SJSA1 (cell line): ENCODE measurements at regions not wholly inside any gene's neighbourhood (a gene's known extent, or its start where the extent isn't known, plus 50 kb on each side); places are given as distances from the start of the nearest gene placed in this dataset.
"Not testable (repeated sequence)": the region's sequence is repeated elsewhere in the genome, so short reads cannot be mapped to it uniquely, and the experiment has no call there.

ENCODE experiments used
- DNase-seq, 2 experiments: peaks; one replicate each; pipeline ENCODE4 v3.0.0-alpha.2; 2015 to 2020; ENCODE audit warnings: low spot score in 2 of 2, low read depth in 1 of 2
- H3K27ac ChIP-seq: fragments of 250-450 bp; sonication (Bioruptor Pico); 2 replicates; pipeline ENCODE4 v1.5.1; 2020; ENCODE audit warnings: mild to moderate bottlenecking, moderate library complexity
- H3K27me3 ChIP-seq: fragments of 250-450 bp; sonication (Bioruptor Pico); replicated peaks from 2 replicates; pipeline ENCODE4 v1.5.1; 2020; ENCODE audit warnings: mild to moderate bottlenecking, moderate library complexity
- H3K36me3 ChIP-seq: fragments of 250-450 bp; sonication (Bioruptor Pico); 2 replicates; pipeline ENCODE4 v1.5.1; 2020; ENCODE audit warnings: mild to moderate bottlenecking
- H3K4me1 ChIP-seq: fragments of 250-450 bp; sonication (Bioruptor Pico); replicated peaks from 2 replicates; pipeline ENCODE4 v1.6.1; 2021; ENCODE audit warnings: mild to moderate bottlenecking
- H3K4me3 ChIP-seq: fragments of 250-450 bp; sonication (Bioruptor Pico); 2 replicates; pipeline ENCODE4 v1.5.1; 2020; ENCODE audit warnings: mild to moderate bottlenecking
- H3K9me3 ChIP-seq: fragments of 250-450 bp; sonication (Bioruptor Pico); replicated peaks from 2 replicates; pipeline ENCODE4 v1.5.1; 2020; ENCODE audit warnings: mild to moderate bottlenecking

GRCh38 chr12:131505561-131505960 is 205.3 kb upstream of the SFSWAP start:
- Histone ChIP-seq H3K4me3 (no peak overlapping the region), H3K9me3 (no peaks in the 10 kb centered on the region), H3K4me1 (no peaks in the 10 kb centered on the region), H3K27ac (no peak overlapping the region), H3K27me3 (no peaks in the 10 kb centered on the region; the same call in 1 of the 2 replicates), H3K36me3 (no peaks in the 10 kb centered on the region)
- DNase-seq = no peak

GRCh38 chr12:131506426-131506825 is 204.5 kb upstream of the SFSWAP start:
- Histone ChIP-seq H3K9me3 (no peaks in the 10 kb centered on the region), H3K27me3 (no peaks in the 10 kb centered on the region; the same call in 1 of the 2 replicates), H3K36me3 (no peaks in the 10 kb centered on the region), H3K4me1 (no peaks in the 10 kb centered on the region), H3K27ac (no peak overlapping the region), H3K4me3 (no peak overlapping the region)
- DNase-seq = no peak

GRCh38 chr12:131507094-131507493 is 203.8 kb upstream of the SFSWAP start:
- Histone ChIP-seq H3K36me3 (no peaks in the 10 kb centered on the region), H3K27me3 (no peaks in the 10 kb centered on the region; the same call in 1 of the 2 replicates), H3K4me1 (no peaks in the 10 kb centered on the region), H3K27ac (no peak overlapping the region), H3K9me3 (no peaks in the 10 kb centered on the region), H3K4me3 (no peak overlapping the region)
- DNase-seq = no peak

- no peaks in the 10 kb centered on the region for H3K36me3 ChIP-seq
- H3K27me3 ChIP-seq = no peaks in the 10 kb centered on the region; the same call in 1 of the 2 replicates
- H3K4me1 ChIP-seq = no peaks in the 10 kb centered on the region
- no peak overlapping the region for H3K4me3 ChIP-seq
- no peak overlapping the region for H3K27ac ChIP-seq
- DNase-seq = no peak
- H3K9me3 ChIP-seq = no peaks in the 10 kb centered on the region
Measured at GRCh38 chr12:131507881-131508280, 203.0 kb upstream of the SFSWAP start.

DNA sequence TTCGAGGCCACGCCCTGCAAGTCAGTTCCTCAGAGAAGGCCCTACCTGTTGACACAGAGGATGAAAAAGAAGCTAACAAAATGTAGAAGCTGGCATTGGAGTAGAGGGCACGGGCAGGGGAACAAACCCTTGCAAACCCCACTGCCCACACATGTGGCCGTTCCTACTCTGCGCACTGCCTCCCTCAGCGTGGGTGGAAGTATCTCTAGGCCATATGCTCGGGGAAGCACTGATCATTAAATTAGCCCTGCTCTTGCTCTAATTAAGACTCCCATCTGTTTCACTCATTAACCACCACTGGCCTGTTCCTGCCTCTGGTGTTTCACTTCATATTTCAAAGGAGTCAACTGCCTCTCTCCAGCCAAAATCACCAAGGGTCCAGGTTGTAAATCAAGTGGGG is 201.2 kb upstream of the SFSWAP start:
- H3K36me3 ChIP-seq = no peaks in the 10 kb centered on the region
- no peak overlapping the region for H3K27ac ChIP-seq
- H3K9me3 ChIP-seq = no peaks in the 10 kb centered on the region
- H3K27me3 ChIP-seq = no peaks in the 10 kb centered on the region; the same call in 1 of the 2 replicates
- DNase-seq = no peak
- no peaks in the 10 kb centered on the region for H3K4me1 ChIP-seq
- no peak overlapping the region for H3K4me3 ChIP-seq

- Histone ChIP-seq H3K36me3 (no peaks in the 10 kb centered on the region), H3K4me1 (no peaks in the 10 kb centered on the region), H3K27ac (no peak overlapping the region), H3K4me3 (no peak overlapping the region), H3K27me3 (no peaks in the 10 kb centered on the region; the same call in 1 of the 2 replicates), H3K9me3 (no peaks in the 10 kb centered on the region)
- DNase-seq = no peak
Measured at GRCh38 chr12:131510431-131510830, 200.5 kb upstream of the SFSWAP start.

DNA sequence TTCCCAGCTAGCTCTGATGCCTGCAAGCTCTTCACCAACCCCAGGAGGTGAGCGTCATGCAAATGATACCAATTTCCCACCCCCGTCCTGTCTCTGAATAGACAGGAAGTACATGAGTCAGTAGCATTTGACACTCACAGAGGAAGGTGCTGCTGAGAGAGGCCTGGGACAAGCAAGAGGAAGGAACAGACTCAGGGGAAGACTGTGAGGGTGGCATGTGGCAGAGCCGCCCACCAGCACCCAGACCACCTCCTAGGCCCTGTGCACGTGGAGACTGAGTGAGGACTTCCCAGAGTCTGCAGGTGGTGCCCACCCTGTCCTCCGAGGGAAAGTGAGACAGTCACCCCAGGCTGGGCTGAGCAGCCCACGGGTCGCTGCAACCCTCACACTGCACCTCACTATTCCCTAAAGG is 199.5 kb upstream of the SFSWAP start:
- DNase-seq = no peak
- Histone ChIP-seq H3K27ac (no peak overlapping the region), H3K4me1 (no peaks in the 10 kb centered on the region), H3K36me3 (no peaks in the 10 kb centered on the region), H3K4me3 (no peak overlapping the region), H3K9me3 (no peaks in the 10 kb centered on the region), H3K27me3 (no peaks in the 10 kb centered on the region; the same call in 1 of the 2 replicates)

GRCh38 chr12:131511803-131512561 is 198.9 kb upstream of the SFSWAP start:
- no peaks in the 10 kb centered on the region for H3K36me3 ChIP-seq
- H3K27ac ChIP-seq = no peak overlapping the region
- H3K4me1 ChIP-seq = no peaks in the 10 kb centered on the region
- no peaks in the 10 kb centered on the region; the same call in 1 of the 2 replicates for H3K27me3 ChIP-seq
- DNase-seq = no peak
- H3K4me3 ChIP-seq = no peak overlapping the region
- H3K9me3 ChIP-seq = no peaks in the 10 kb centered on the region

- Histone ChIP-seq H3K9me3 (no peaks in the 10 kb centered on the region), H3K4me3 (no peak overlapping the region), H3K4me1 (no peaks in the 10 kb centered on the region), H3K36me3 (no peaks in the 10 kb centered on the region), H3K27ac (no peak overlapping the region), H3K27me3 (no peaks in the 10 kb centered on the region)
- DNase-seq = no peak
Measured at GRCh38 chr12:131513606-131514005, 197.3 kb upstream of the SFSWAP start.

DNA sequence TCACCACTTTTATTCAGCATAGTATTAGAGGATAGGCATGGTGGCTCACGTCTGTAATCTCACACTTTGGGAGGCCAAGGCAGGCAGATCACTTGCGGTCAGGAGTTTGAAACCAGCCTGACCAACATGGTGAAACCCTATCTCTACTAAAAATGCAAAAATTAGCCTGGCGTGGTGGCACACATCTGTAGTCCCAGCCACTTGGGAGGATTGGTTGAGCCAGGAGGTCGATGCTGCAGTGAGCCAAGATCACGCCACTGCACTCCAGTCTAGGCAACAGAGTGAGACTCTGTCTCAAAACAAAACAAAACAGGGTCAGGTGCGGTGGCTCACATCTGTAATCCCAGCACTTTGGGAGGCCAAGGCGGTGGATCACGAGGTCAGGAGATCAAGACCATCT is 190.3 kb upstream of the SFSWAP start:
- not testable (repeated sequence) for H3K27ac ChIP-seq, H3K36me3 ChIP-seq, H3K9me3 ChIP-seq, DNase-seq, H3K4me3 ChIP-seq, H3K27me3 ChIP-seq, H3K4me1 ChIP-seq

- Histone ChIP-seq H3K4me3 (no peak overlapping the region), H3K9me3 (no peaks in the 10 kb centered on the region), H3K36me3 (no peaks in the 10 kb centered on the region), H3K4me1 (no peaks in the 10 kb centered on the region), H3K27ac (no peak overlapping the region), H3K27me3 (no peaks in the 10 kb centered on the region)
- no peak for DNase-seq
Measured at GRCh38 chr12:131521326-131521725, 189.6 kb upstream of the SFSWAP start.

DNA sequence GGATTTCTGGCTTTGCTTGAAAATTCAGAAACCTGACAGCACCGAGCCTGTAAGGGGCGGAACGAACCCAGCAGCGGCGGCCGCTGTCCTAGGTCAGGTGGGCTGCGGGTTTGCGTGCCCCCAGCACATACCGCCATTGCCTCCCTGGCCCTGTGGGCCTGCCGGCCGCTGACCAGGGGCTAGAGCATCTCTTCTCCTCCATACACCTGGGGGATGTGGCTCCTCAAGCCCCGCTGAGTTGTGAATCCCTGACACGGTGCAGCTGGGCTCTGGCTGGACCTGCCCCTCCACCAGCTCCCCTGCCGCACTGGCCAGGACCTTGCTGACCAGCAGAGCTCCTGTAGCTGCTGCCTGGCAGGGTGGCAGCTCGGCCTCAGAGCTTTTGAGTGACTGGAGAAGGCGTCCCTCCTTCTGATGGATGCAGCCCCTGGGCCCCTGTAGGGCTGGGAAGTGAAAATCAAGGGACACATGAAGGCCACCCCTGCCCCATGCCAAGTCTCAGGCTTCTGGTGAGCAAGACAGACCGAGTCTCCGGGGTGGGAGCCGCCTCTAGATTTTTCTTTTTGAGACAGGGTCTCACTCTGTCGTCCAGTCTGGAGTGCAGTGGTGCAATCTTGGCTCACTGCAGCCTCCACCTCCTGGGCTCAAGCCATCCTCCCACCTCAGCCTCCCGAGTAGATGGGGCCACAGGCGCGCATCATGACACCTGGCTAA is 184.9 kb upstream of the SFSWAP start:
- Histone ChIP-seq H3K36me3 (no peaks in the 10 kb centered on the region), H3K4me1 (no peaks in the 10 kb centered on the region), H3K27me3 (no peaks in the 10 kb centered on the region), H3K9me3 (no peaks in the 10 kb centered on the region), H3K27ac (no peak overlapping the region), H3K4me3 (no peak overlapping the region)
- no peak for DNase-seq

- H3K4me3 ChIP-seq = no peak overlapping the region
- H3K27ac ChIP-seq = no peak overlapping the region
- no peak for DNase-seq
- H3K4me1 ChIP-seq = no peaks in the 10 kb centered on the region
- H3K27me3 ChIP-seq = no peaks in the 10 kb centered on the region
- H3K36me3 ChIP-seq = no peaks in the 10 kb centered on the region
- no peaks in the 10 kb centered on the region for H3K9me3 ChIP-seq
Measured at GRCh38 chr12:131527092-131527491, 183.8 kb upstream of the SFSWAP start.

GRCh38 chr12:131527736-131528135 is 183.2 kb upstream of the SFSWAP start:
- Histone ChIP-seq H3K27ac (no peak overlapping the region), H3K36me3 (no peaks in the 10 kb centered on the region), H3K27me3 (no peaks in the 10 kb centered on the region), H3K9me3 (no peaks in the 10 kb centered on the region), H3K4me1 (no peaks in the 10 kb centered on the region), H3K4me3 (no peak overlapping the region)
- DNase-seq = no peak
